B cell (primary cell): ENCODE measurements at regions not wholly inside any gene's neighbourhood (a gene's known extent, or its start where the extent isn't known, plus 50 kb on each side); places are given as distances from the start of the nearest gene placed in this dataset.
"Not testable (repeated sequence)": the region's sequence is repeated elsewhere in the genome, so short reads cannot be mapped to it uniquely, and the experiment has no call there.

Source experiments
- ATAC-seq: fragments of 200-7000 bp; cut with Tn5 transposase; one replicate; pipeline ENCODE4 v1.10.0; 2021; ENCODE audit warnings: low read depth, mild to moderate bottlenecking, moderate number of reproducible peaks, moderate library complexity
- CTCF ChIA-PET: fragments of 350-600 bp; sonication (Branson Sonifier 250); formaldehyde crosslinking; loops from one replicate; lab custom pipeline; 2021; ENCODE audit warnings: antibody characterized with exemption, inconsistent platforms; lab: Charles Lee
- POLR2A ChIA-PET: fragments of 350-600 bp; sonication (Branson Sonifier 250); formaldehyde crosslinking; loops from one replicate; lab custom pipeline; 2021; ENCODE audit warnings: antibody characterized with exemption; lab: Charles Lee
- DNase-seq: peaks from one replicate; pipeline ENCODE4 v3.0.0; 2013
- H2AFZ ChIP-seq: 2 replicates; pipeline ENCODE4 v1.6.1; 2012; ENCODE audit warnings: mild to moderate bottlenecking, low read depth, low read length; ENCODE audit not compliant: insufficient read depth, poor library complexity, severe bottlenecking
- H3K27ac ChIP-seq, 2 donors: 1 replicate in 1 of 2; 2 replicates in 1 of 2; pipeline ENCODE4 v1.5.1; 2012 to 2013; ENCODE audit warnings: low read length in 2 of 2, mild to moderate bottlenecking in 2 of 2, moderate library complexity in 1 of 2
- H3K27me3 ChIP-seq, 4 experiments: fragments of 200-600 bp in 1 of 4; sonication (generic) in 1 of 4; replicated peaks in 1 of 4; 1 replicate in 2 of 4; 2 replicates in 2 of 4; pipeline versions ENCODE4 v1.6.1 to v1.7.0; 2013 to 2016; ENCODE audit warnings: low read length in 3 of 4, mild to moderate bottlenecking in 2 of 4, mixed read lengths in 1 of 4, moderate library complexity in 1 of 4; ENCODE audit not compliant: insufficient read depth in 4 of 4, control insufficient read depth in 3 of 4; ENCODE audit errors: control extremely low read depth in 1 of 4
- H3K36me3 ChIP-seq, 2 experiments: replicated peaks in 1 of 2; 1 replicate in 1 of 2; 2 replicates in 1 of 2; pipeline versions ENCODE4 v1.6.1 to v1.7.1; 2013; ENCODE audit warnings: low read length in 1 of 2; ENCODE audit not compliant: insufficient read depth in 2 of 2, control insufficient read depth in 1 of 2; ENCODE audit errors: control extremely low read depth in 1 of 2, extremely low read depth in 1 of 2
- H3K4me1 ChIP-seq, 2 donors: fragments of 200-600 bp in 1 of 2; sonication (generic) in 1 of 2; 1 replicate in 1 of 2; 2 replicates in 1 of 2; pipeline versions ENCODE4 v1.5.1 to v1.6.1; 2013 to 2017; ENCODE audit warnings: low read length in 2 of 2; ENCODE audit not compliant: control insufficient read depth in 2 of 2, insufficient read depth in 2 of 2
- H3K4me2 ChIP-seq: replicated peaks from 2 replicates; pipeline ENCODE3; 2012; ENCODE audit warnings: mild to moderate bottlenecking, low read depth, low read length; ENCODE audit not compliant: poor library complexity, severe bottlenecking
- H3K4me3 ChIP-seq, 5 experiments: fragments of 200-600 bp in 1 of 5; sonication (generic) in 1 of 5; 1 replicate in 3 of 5; 2 replicates in 2 of 5; pipeline versions ENCODE4 v1.5.1 to v1.7.0; 2011 to 2016; ENCODE audit warnings: low read length in 4 of 5, mild to moderate bottlenecking in 4 of 5, low read depth in 2 of 5, control low read depth in 1 of 5, moderate library complexity in 1 of 5; ENCODE audit not compliant: insufficient read depth in 1 of 5; ENCODE audit errors: control extremely low read depth in 1 of 5, extremely low read depth in 1 of 5
- H3K79me2 ChIP-seq: fragments of 200-600 bp; sonication (generic); one replicate; pipeline ENCODE4 v1.6.0; 2016; ENCODE audit warnings: low read length; ENCODE audit not compliant: control insufficient read depth, insufficient read depth
- H3K9ac ChIP-seq: fragments of 200-600 bp; sonication (generic); 2 replicates; pipeline ENCODE4 v1.6.1; 2017; ENCODE audit warnings: mild to moderate bottlenecking, low read length, moderate library complexity
- H3K9me3 ChIP-seq, 3 donors: one replicate each; pipeline versions ENCODE4 v1.6.1 to v1.7.1; 2013; ENCODE audit warnings: low read length in 2 of 3; ENCODE audit not compliant: control insufficient read depth in 2 of 3, insufficient read depth in 1 of 3; ENCODE audit errors: control extremely low read depth in 1 of 3
- H4K20me1 ChIP-seq: 2 replicates; pipeline ENCODE4 v1.6.0; 2012; ENCODE audit warnings: mild to moderate bottlenecking, low read length; ENCODE audit not compliant: insufficient read depth, control insufficient read depth, poor library complexity, severe bottlenecking
- H3K27ac Mint-ChIP-seq: one replicate; pipeline ENCODE4 v1.8.0; 2021; ENCODE audit warnings: mixed read lengths
- H3K27me3 Mint-ChIP-seq: one replicate; pipeline ENCODE4 v1.8.0; 2021; ENCODE audit warnings: mixed read lengths
- H3K4me1 Mint-ChIP-seq: one replicate; pipeline ENCODE4 v1.8.0; 2021; ENCODE audit warnings: mixed read lengths
- H3K4me3 Mint-ChIP-seq: one replicate; pipeline ENCODE4 v1.8.0; 2021; ENCODE audit warnings: mixed read lengths
- H3K9me3 Mint-ChIP-seq: one replicate; pipeline ENCODE4 v1.8.0; 2022; ENCODE audit warnings: mixed read lengths; ENCODE audit not compliant: insufficient read depth
- EZH2 ChIP-seq: IDR thresholded peaks from 2 replicates; pipeline ENCODE4 v1.6.1; 2012; ENCODE audit warnings: borderline replicate concordance, low read depth, mild to moderate bottlenecking, moderate library complexity, low read length; ENCODE audit not compliant: insufficient read depth, poor library complexity, severe bottlenecking
- WGBS: methylation state at CpG from one replicate; pipeline ENCODE4 v1.1.5; 2013; ENCODE audit warnings: missing lambda C conversion rate; ENCODE audit not compliant: insufficient coverage; 5-methylcytosine and 5-hydroxymethylcytosine counted together
- intact Hi-C: fragments of 100-400 bp; cut with micrococcal nuclease; formaldehyde crosslinking; loops from one replicate; pipeline ENCODE4 v1.10.0; 2022
- TF ChIP-seq, protein P1 (sequence below): fragments of 200-600 bp; IDR thresholded peaks from one replicate; pipeline ENCODE4 v1.8.0; 2022; ENCODE audit warnings: antibody characterized with exemption, mild to moderate bottlenecking

DNA sequence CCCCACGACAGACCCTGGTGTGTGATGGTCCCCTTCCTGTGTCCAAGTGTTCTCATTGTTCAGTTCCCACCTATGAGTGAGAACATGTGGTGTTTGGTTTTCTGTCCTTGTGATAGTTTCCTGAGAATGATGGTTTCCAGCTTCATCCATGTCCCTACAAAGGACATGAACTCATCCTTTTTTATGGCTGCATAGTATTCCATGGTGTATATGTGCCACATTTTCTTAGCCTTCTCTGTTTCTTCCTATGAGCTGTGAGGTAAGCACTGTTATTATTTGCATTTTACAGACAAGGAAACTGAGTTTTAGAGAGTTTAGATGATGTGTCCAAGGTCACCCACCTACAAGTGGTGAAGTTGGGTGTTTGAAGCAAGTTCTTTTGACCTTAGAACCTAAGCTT, 51.1 kb upstream of the BNC1 start:
- H3K27me3 Mint-ChIP-seq, H3K4me3 ChIP-seq, H4K20me1 ChIP-seq, H3K79me2 ChIP-seq, H3K4me2 ChIP-seq, H3K4me3 Mint-ChIP-seq, H3K36me3 ChIP-seq, H3K27ac Mint-ChIP-seq, DNase-seq, H3K27ac ChIP-seq, H3K9ac ChIP-seq, CTCF ChIA-PET, H3K27me3 ChIP-seq, intact Hi-C loops, H3K9me3 ChIP-seq, H3K4me1 ChIP-seq, H2AFZ ChIP-seq, ATAC-seq, POLR2A ChIA-PET, H3K4me1 Mint-ChIP-seq: not testable (repeated sequence)
- H3K9me3 Mint-ChIP-seq, result peaks cover 12% of the 10 kb centered on the region
- no CpG with 5 or more reads among the region's 1 CpG for whole genome bisulfite sequencing

DNA sequence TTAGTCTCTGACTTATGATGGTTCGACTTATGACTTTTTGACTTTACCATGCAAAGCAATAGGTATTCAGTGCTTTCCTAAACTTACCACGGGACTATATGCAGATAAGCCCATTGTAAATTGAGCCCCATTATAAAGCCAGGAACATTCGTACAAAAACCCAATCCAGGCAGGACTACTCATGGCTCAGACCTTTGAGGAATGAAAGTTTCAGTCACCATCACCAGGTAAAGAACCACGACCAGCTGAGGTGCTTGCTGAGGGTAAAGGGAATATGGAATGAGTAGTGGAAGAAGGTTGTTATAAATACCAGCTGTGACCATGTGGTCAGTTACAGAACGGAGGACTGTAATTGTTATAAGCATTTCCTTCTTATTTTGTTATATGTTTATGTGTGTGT, 54.9 kb upstream of the BNC1 start:
- Histone ChIP-seq H3K4me1 (no peaks in the 10 kb centered on the region), H3K36me3 (no peaks in the 10 kb centered on the region), H3K9ac (no peak overlapping the region), H2AFZ (no peak overlapping the region), H3K79me2 (no peaks in the 10 kb centered on the region), H3K9me3 (peaks cover 0 to 3% (median 0%) of the 10 kb centered on the region in 3 donors), H3K27ac (no peak overlapping the region), H3K4me2 (no peak overlapping the region), H3K27me3 (no peaks in the 10 kb centered on the region), H3K4me3 (no peak overlapping the region), H4K20me1 (no peaks in the 10 kb centered on the region)
- Mint-ChIP-seq H3K27ac (no peak overlapping the region), H3K9me3 (peaks cover 12% of the 10 kb centered on the region), H3K27me3 (peaks cover 5% of the 10 kb centered on the region), H3K4me3 (no peak overlapping the region), H3K4me1 (no peaks in the 10 kb centered on the region)
- ATAC-seq, result no peak
- TF ChIP-seq, protein P1, sequence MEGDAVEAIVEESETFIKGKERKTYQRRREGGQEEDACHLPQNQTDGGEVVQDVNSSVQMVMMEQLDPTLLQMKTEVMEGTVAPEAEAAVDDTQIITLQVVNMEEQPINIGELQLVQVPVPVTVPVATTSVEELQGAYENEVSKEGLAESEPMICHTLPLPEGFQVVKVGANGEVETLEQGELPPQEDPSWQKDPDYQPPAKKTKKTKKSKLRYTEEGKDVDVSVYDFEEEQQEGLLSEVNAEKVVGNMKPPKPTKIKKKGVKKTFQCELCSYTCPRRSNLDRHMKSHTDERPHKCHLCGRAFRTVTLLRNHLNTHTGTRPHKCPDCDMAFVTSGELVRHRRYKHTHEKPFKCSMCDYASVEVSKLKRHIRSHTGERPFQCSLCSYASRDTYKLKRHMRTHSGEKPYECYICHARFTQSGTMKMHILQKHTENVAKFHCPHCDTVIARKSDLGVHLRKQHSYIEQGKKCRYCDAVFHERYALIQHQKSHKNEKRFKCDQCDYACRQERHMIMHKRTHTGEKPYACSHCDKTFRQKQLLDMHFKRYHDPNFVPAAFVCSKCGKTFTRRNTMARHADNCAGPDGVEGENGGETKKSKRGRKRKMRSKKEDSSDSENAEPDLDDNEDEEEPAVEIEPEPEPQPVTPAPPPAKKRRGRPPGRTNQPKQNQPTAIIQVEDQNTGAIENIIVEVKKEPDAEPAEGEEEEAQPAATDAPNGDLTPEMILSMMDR, result no peak
- TF ChIP-seq EZH2, result no peak
- POLR2A ChIA-PET, result no interaction called here
- intact Hi-C loops, result no loop called here
- WGBS, result 80% methylated on average over 2 of the region's 5 CpGs
- DNase-seq, result no peak
- CTCF ChIA-PET, result no interaction called here
